Gastrocnemius medialis (tissue), 4 donors: ENCODE measurements at regions not wholly inside any gene's neighbourhood (a gene's known extent, or its start where the extent isn't known, plus 50 kb on each side); places are given as distances from the start of the nearest gene placed in this dataset.
A peak's percentile ranks its signal among the peaks of the same experiment; 100 is the strongest.
"Not testable (repeated sequence)": the region's sequence is repeated elsewhere in the genome, so short reads cannot be mapped to it uniquely, and the experiment has no call there.

Experiments
- ATAC-seq, 2 donors: fragments of 150-250 bp; one replicate each; pipeline ENCODE4 v1.9.1; 2016
- DNase-seq, 2 donors: peaks; one replicate each; pipeline ENCODE4 v3.0.0-alpha.2; 2019
- H3K27ac ChIP-seq, 4 donors: fragments of 200-600 bp; sonication (generic); 1 replicate in 1 of 4; 2 replicates in 3 of 4; pipeline ENCODE4 v1.5.1; 2016 to 2018; ENCODE audit warnings: mild to moderate bottlenecking in 2 of 4, moderate library complexity in 1 of 4
- H3K27me3 ChIP-seq, 3 donors: fragments of 200-600 bp; sonication (generic) in 2 of 3; 1 replicate in 1 of 3; 2 replicates in 2 of 3; pipeline versions ENCODE4 v1.5.1 to v1.6.0; 2016 to 2019; ENCODE audit warnings: mild to moderate bottlenecking in 1 of 3, moderate library complexity in 1 of 3
- H3K36me3 ChIP-seq, 2 donors: fragments of 200-600 bp; sonication (generic) in 1 of 2; one replicate each; pipeline ENCODE4 v1.5.1; 2017 to 2018
- H3K4me1 ChIP-seq, 2 donors: fragments of 200-600 bp; sonication (generic) in 1 of 2; one replicate each; pipeline ENCODE4 v1.5.1; 2016 to 2017; ENCODE audit warnings: mild to moderate bottlenecking in 2 of 2
- H3K4me3 ChIP-seq, 4 donors: fragments of 200-600 bp; sonication (generic) in 3 of 4; 1 replicate in 1 of 4; 2 replicates in 3 of 4; pipeline ENCODE4 v1.5.1; 2016 to 2019; ENCODE audit warnings: mild to moderate bottlenecking in 2 of 4
- H3K9me3 ChIP-seq, 3 donors: fragments of 200-600 bp; sonication (generic) in 2 of 3; 1 replicate in 1 of 3; 2 replicates in 2 of 3; pipeline ENCODE4 v1.5.1; 2016 to 2019
- CTCF ChIP-seq, 5 experiments: fragments of 450-650 bp in 3 of 5; fragments of 200-600 bp in 2 of 5; sonication (generic) in 2 of 5; IDR thresholded peaks in 4 of 5; conservative IDR thresholded peaks in 1 of 5; 1 replicate in 4 of 5; 2 replicates in 1 of 5; pipeline ENCODE4 v1.5.1; 2016 to 2019; ENCODE audit warnings: antibody characterized with exemption in 5 of 5, mild to moderate bottlenecking in 3 of 5, moderate library complexity in 3 of 5
- POLR2A ChIP-seq, 2 donors: fragments of 450-650 bp; IDR thresholded peaks; one replicate each; pipeline ENCODE4 v1.6.1; 2017; ENCODE audit warnings: antibody characterized with exemption in 2 of 2, mild to moderate bottlenecking in 2 of 2, moderate library complexity in 2 of 2
- in situ Hi-C, 4 donors: fragments of 200-750 bp; cut with MboI; loops; one replicate each; pipeline versions ENCODE4 v1.15.0 to v1.8.0; 2017; ENCODE audit warnings: low sequenced_read_pairs in 4 of 4
- intact Hi-C: fragments of 100-400 bp; cut with DNase I; formaldehyde crosslinking; loops from one replicate; pipeline ENCODE4 v1.15.1; 2023; ENCODE audit warnings: low total_unique reads

GRCh38 chr12:27133022-27133590 is 50.7 kb upstream of the C12orf71 start:
- Histone ChIP-seq H3K4me3 (no peak overlapping the region), H3K27ac (no peak overlapping the region), H3K36me3 (no peaks in the 10 kb centered on the region), H3K9me3 (no peaks in the 10 kb centered on the region), H3K27me3 (no peaks in the 10 kb centered on the region), H3K4me1 (no peaks in the 10 kb centered on the region)
- DNase-seq (no peak), ATAC-seq (no peak)
- in situ Hi-C loops (no loop called here), intact Hi-C loops (no loop called here)
- TF ChIP-seq CTCF (IDR thresholded peaks at IDR 0.05 in 4 of 5, conservative IDR thresholded peaks at IDR 0.05 in 1 of 5) (no peak), POLR2A (IDR thresholded peaks at IDR 0.05) (no peak)

GRCh38 chr12:27140478-27140969 is 58.1 kb upstream of the C12orf71 start:
- no peak for TF ChIP-seq CTCF (IDR thresholded peaks at IDR 0.05 in 4 of 5, conservative IDR thresholded peaks at IDR 0.05 in 1 of 5)

GRCh38 chr12:27142101-27142721 is 59.8 kb upstream of the C12orf71 start:
- DNase-seq (peak; percentile 5 to 24), ATAC-seq (peak; percentile 66 to 82)
- in situ Hi-C loops, result no loop called here
- Histone ChIP-seq H3K36me3 (no peaks in the 10 kb centered on the region), H3K4me3 (no peak overlapping the region), H3K9me3 (no peaks in the 10 kb centered on the region), H3K27ac (no peak overlapping the region), H3K27me3 (no peaks in the 10 kb centered on the region), H3K4me1 (no peaks in the 10 kb centered on the region)
- intact Hi-C loops, result loop anchor here (5.0 kb wide), 1 partner anchor 125 kb away; no protein-coding TSS in a partner anchor
- peak; percentile 26 to 69 (median 36) for TF ChIP-seq CTCF (IDR thresholded peaks at IDR 0.05 in 4 of 5, conservative IDR thresholded peaks at IDR 0.05 in 1 of 5)
- TF ChIP-seq POLR2A (IDR thresholded peaks at IDR 0.05), result no peak

More at GRCh38 chr12:27140478-27140969, 58.1 kb upstream of the C12orf71 start:
- Histone ChIP-seq H3K36me3 (no peaks in the 10 kb centered on the region), H3K4me1 (no peaks in the 10 kb centered on the region), H3K27me3 (no peaks in the 10 kb centered on the region), H3K4me3 (no peak overlapping the region), H3K27ac (no peak overlapping the region), H3K9me3 (no peaks in the 10 kb centered on the region)
- DNase-seq (no peak), ATAC-seq (no peak)
- in situ Hi-C loops, result no loop called here
- intact Hi-C loops, result loop anchor here (5.0 kb wide), 1 partner anchor 123 kb away; no protein-coding TSS in a partner anchor

- in situ Hi-C loops, result no loop called here
- H3K27ac ChIP-seq, result no peak overlapping the region
- TF ChIP-seq POLR2A (IDR thresholded peaks at IDR 0.05) (no peak), CTCF (IDR thresholded peaks at IDR 0.05 in 4 of 5, conservative IDR thresholded peaks at IDR 0.05 in 1 of 5) (no peak)
- no peaks in the 10 kb centered on the region for H3K36me3 ChIP-seq
- DNase-seq (no peak), ATAC-seq (no peak)
- H3K4me1 ChIP-seq, result no peaks in the 10 kb centered on the region
- H3K9me3 ChIP-seq, result no peaks in the 10 kb centered on the region
- intact Hi-C loops, result loop anchor here (5.0 kb wide), 1 partner anchor 126 kb away; no protein-coding TSS in a partner anchor
- no peaks in the 10 kb centered on the region for H3K27me3 ChIP-seq
- H3K4me3 ChIP-seq, result no peak overlapping the region
Measured at GRCh38 chr12:27143256-27144069, 61.1 kb upstream of the C12orf71 start.

- H3K4me1 ChIP-seq, in situ Hi-C loops, H3K36me3 ChIP-seq, H3K9me3 ChIP-seq, DNase-seq, H3K4me3 ChIP-seq, H3K27ac ChIP-seq, intact Hi-C loops, H3K27me3 ChIP-seq, ATAC-seq: not testable (repeated sequence)
Measured at GRCh38 chr12:27145725-27146124, 63.3 kb upstream of the C12orf71 start.
